ENCODE measurements at regions not wholly inside any gene's neighbourhood (a gene's known extent, or its start where the extent isn't known, plus 50 kb on each side); places are given as distances from the start of the nearest gene placed in this dataset.

- no peak for DNase-seq (ENCODE audit: low spot score)
Measured at GRCh38 chr1:219773110-219773509, 155.2 kb downstream of the SLC30A10 start.

GRCh38 chr1:219772265-219773036 is 155.9 kb downstream of the SLC30A10 start:
- peak; percentile 17 for DNase-seq (ENCODE audit: low spot score)

- peak; percentile 69 for DNase-seq (ENCODE audit: low spot score)
Measured at GRCh38 chr1:219771080-219771479, 157.3 kb downstream of the SLC30A10 start.

GRCh38 chr1:219763321-219763720 is 150.4 kb upstream of the ZC3H11B start:
- no peak for DNase-seq (ENCODE audit: low spot score)

GRCh38 chr1:219761208-219761860 is 148.4 kb upstream of the ZC3H11B start:
- DNase-seq (ENCODE audit: low spot score), result no peak

- DNase-seq (ENCODE audit: low spot score), result no peak
Measured at GRCh38 chr1:219759095-219759494, 146.2 kb upstream of the ZC3H11B start.

GRCh38 chr1:219757890-219758289 is 145.0 kb upstream of the ZC3H11B start:
- DNase-seq (ENCODE audit: low spot score), result no peak

- no peak for DNase-seq (ENCODE audit: low spot score)
Measured at GRCh38 chr1:219755234-219755633, 142.3 kb upstream of the ZC3H11B start.

GRCh38 chr1:219754767-219755166 is 141.9 kb upstream of the ZC3H11B start:
- DNase-seq (ENCODE audit: low spot score), result no peak

GRCh38 chr1:219753914-219754313 is 141.0 kb upstream of the ZC3H11B start:
- no peak for DNase-seq (ENCODE audit: low spot score)

GRCh38 chr1:219752645-219753044 is 139.7 kb upstream of the ZC3H11B start:
- DNase-seq (ENCODE audit: low spot score), result no peak

- DNase-seq (ENCODE audit: low spot score), result no peak
Measured at GRCh38 chr1:219751870-219752507, 139.1 kb upstream of the ZC3H11B start.

GRCh38 chr1:219749370-219749769 is 136.5 kb upstream of the ZC3H11B start:
- DNase-seq (ENCODE audit: low spot score), result no peak

- DNase-seq (ENCODE audit: low spot score), result no peak
Measured at GRCh38 chr1:219746141-219746540, 133.2 kb upstream of the ZC3H11B start.

GRCh38 chr1:219744652-219745469 is 132.0 kb upstream of the ZC3H11B start:
- no peak for DNase-seq (ENCODE audit: low spot score)

GRCh38 chr1:219741011-219741970 is 128.4 kb upstream of the ZC3H11B start:
- DNase-seq (ENCODE audit: low spot score), result no peak

- DNase-seq (ENCODE audit: low spot score), result no peak
Measured at GRCh38 chr1:219733511-219734174, 120.7 kb upstream of the ZC3H11B start.

- no peak for DNase-seq (ENCODE audit: low spot score)
Measured at GRCh38 chr1:219732814-219733491, 120.0 kb upstream of the ZC3H11B start.

GRCh38 chr1:219731771-219732170 is 118.9 kb upstream of the ZC3H11B start:
- DNase-seq (ENCODE audit: low spot score), result no peak

All from LoVo (cell line).